SK-N-MC (cell line): ENCODE measurements at regions not wholly inside any gene's neighbourhood (a gene's known extent, or its start where the extent isn't known, plus 50 kb on each side); places are given as distances from the start of the nearest gene placed in this dataset.
"Not testable (repeated sequence)": the region's sequence is repeated elsewhere in the genome, so short reads cannot be mapped to it uniquely, and the experiment has no call there.

Experiments
- EZH2 ChIP-seq: fragments of 200-600 bp; sonication (generic); IDR thresholded peaks from one replicate; pipeline ENCODE4 v1.6.1; 2017; ENCODE audit warnings: antibody characterized with exemption
- POLR2AphosphoS5 ChIP-seq: IDR thresholded peaks from 2 replicates; pipeline ENCODE4 v1.6.1; 2012; ENCODE audit warnings: mild to moderate bottlenecking, low read depth, low read length, borderline replicate concordance

DNA sequence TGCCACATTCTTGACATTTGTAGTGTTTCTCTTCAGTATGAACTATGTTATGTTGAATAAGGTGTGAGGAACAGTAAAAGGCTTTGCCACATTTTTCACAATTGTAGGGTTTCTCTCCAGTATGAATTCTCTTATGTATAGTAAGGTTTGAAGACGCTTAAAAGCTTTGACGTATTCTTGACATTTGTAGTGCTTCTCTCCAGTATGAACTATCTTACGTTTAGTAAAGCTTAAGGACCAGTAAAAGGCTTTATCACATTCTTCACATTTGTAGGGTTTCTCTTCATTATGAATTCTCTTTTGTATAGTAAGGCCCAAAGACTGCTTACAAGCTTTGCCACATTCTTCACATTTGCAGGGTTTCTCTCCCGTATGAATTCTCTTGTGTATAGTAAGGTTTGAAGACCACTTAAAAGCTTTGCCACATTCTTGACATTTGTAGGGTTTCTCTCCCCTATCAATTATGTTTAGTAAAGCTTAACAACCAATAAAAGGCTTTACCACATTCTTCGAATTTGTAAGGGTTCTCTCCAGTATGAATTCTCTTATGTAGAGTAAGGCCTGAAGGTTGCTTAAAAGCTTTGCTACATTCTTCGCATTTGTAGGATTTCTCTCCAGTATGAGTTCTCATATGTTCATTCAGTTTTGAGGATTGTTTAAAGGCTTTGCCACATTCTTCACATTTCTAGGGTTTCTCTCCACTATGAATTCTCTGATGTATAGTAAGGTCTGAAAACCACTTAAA is 301.6 kb downstream of the ZNF33B start:
- TF ChIP-seq EZH2, POLR2AphosphoS5: not testable (repeated sequence)
